HG03439 (cell line): ENCODE measurements at regions not wholly inside any gene's neighbourhood (a gene's known extent, or its start where the extent isn't known, plus 50 kb on each side); places are given as distances from the start of the nearest gene placed in this dataset.
A peak's percentile ranks its signal among the peaks of the same experiment; 100 is the strongest.

Experiments used
- ATAC-seq: cut with Tn5 transposase; IDR thresholded peaks from one replicate; pipeline ENCODE4 v1.9.1; 2021; ENCODE audit warnings: mild to moderate bottlenecking, moderate library complexity; ENCODE audit not compliant: unreplicated experiment

DNA sequence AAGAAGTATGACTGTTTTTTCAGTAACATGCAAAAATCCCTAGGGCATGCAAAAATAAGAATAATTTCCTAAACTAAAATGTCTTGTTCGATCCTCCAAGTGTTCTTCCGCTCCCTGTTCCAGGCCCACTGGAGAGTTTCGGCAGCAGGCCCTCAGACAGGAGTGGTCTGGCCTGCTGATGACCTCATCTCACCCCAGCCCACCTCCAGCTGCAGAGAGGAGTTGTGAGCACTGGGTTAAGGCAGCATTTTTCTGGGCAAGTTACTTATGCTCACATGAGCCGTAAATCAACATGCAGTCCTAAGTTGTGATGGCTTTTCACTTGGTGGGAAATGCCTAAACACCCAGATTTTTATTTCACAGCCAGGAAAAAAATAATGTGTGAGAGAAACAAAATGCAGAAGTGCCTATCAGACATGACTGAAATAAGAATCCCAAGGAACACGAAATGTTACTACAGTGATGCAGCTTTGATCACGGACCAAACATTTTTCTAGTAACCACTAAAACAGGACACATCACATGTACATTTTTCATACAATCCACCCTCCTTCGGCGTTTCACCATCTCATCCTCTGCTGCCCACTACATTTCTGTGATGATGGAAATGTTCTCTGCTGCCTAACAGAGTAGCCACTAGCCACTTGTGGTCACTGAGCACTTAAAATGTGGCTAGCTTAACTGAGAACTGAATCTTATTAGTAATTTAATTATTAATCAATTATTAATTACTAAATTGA is 153.3 kb upstream of the TBL1X start:
- ATAC-seq: no peak

DNA sequence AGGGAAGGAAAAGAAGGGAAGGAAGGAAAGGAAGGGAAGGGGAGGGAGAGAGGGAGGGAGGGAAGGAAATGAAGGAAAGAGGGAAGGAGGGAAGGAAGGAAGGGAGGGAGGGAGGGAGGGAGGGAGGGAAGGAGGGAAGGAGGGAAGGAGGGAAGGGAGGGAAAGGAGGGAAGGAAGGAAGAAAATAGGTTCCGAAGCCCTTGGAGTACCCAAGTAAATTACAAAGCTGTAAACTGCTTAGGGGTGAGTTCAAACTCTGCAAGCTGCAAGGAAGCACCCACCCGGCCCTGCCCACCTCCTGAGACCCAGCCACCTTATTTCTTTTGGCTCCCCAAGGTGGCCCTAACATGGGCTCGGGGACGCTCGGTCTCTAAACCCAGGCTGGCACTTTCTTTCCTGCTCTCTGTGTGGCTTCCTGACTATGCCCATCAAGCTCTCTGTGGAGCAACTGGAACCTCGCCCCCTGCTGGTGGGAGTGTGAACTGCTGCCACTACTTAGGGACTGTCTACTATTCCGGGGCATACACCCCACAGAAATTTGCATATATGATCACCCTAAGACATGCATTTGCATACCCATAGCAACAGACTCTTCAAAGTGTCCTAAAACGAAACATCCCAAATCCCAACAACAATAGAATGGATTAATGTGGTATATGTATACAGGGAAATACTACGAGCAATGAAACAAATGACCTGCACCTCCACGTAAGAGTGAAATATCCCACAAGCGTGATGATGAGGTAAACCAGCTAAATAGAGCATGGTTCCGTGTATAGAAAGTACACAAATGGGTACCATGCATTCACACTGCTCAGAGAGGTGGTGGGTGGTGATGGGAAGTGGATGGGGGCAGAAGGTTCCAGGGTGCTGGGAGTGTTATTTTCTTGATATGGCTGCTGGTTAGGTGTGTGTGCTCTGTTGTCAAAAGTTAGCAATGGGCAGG is 151.7 kb upstream of the TBL1X start:
- peak; percentile 85 for ATAC-seq

DNA sequence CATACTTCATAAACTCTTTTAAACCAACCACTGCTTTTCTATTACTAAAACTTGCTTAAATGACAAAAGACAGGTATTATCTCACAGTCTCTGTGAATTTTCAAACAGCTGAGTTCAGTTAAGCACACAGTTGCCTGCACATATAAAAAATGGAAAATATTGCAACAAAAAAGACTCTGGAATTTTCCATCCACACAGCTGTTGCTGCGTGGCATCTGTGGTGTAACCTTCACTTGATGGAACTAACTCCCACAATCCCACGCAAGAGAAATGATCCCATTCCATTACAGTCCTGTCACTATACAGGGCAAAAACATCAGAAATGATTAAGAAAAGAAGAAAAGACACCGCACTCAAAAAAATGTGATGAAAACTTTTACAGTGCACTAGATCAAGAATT is 149.8 kb upstream of the TBL1X start:
- ATAC-seq: no peak

DNA sequence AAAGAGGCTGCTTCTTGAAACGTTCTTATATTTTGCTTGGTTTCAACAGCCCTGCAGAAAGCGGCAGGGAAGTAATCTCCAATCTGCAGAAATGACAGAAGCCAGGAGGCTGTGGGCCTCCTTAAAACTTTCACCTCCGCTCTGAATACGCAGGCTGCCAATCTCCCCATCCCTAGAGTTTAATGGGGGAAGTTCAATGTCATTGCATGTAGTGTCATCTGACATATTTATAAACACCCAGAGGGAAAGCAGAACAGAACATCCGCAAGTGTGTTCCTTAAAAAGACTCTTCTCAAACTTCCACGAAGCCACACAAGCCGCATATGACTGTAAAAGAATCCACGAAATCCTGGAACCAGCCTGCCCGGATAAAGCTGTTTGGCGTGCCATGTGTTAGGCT is 148.8 kb upstream of the TBL1X start:
- no peak for ATAC-seq

DNA sequence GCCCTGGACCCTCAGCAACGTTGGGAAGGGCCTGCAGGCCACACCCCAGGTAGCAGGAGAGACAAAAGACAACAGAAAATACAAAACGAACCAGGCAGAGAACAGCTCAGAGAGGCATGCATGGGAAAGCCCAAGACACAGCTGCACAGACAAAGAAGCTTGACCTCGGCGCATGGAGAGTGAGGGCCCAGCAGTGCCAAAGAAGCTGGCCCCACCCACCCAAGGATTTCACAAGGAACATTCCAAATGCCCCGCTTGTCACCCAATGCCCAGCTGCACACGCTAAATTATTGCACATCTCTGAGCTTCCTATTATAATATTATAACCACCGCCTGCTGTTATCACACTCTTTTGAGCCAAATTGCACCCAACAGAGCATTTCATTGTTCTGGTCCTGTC is 147.7 kb upstream of the TBL1X start:
- no peak for ATAC-seq

DNA sequence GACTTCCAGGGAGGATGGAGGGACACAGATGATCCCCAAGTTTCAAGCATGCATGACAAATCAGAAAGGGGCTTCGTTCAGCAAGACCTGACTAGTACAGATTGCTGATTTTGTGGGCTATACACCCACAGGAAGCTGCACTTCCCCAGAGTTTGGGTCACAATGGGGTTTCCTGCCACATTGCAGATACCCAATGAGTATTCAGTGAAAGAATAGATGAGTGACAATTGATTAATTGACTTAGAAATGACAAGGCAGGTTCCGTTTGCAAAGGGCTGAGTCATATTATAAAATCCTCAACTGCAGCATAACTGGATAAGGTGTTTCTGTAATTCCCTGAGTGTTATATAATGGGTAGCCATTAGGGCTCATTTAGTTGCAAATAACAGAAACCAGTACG is 146.6 kb upstream of the TBL1X start:
- no peak for ATAC-seq

DNA sequence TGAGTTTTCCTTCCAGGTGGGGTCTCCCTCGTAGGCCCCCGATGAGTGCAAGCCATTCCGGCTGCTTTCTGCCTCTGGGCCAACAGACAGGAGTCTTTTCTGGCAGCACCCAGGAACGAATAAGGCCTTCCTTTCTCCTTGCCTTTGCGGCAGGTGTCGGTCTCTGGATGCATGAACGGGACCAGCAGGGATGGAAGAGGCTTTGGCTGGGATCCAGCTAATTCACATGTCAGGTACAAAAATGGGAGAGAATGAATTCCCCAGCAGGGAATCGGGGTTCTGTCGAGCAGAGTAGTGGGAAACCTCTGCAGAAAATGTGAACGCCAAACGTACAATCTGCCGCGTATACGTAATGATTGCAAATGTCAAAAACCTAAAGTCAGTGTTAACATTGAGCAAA is 146.1 kb upstream of the TBL1X start:
- no peak for ATAC-seq

DNA sequence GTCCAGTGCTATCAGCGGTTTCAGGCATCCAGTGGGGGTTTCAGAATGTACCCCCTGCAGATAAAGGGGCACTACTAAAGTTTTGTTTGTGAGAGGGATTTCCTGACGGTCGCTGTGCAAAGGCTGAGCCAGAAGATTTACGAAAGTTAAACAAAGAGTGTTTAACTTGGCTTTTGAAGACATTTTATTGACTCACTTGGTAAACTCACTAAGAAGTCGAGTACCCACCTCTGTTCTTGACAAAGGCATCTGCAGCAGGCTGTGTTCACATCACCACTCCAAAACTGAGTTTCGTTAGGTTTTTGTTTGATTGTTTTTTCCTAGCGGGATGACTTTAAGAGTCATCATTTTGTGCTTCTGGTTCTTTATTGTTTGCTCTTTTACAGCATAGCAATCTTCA is 143.9 kb upstream of the TBL1X start:
- ATAC-seq: no peak

DNA sequence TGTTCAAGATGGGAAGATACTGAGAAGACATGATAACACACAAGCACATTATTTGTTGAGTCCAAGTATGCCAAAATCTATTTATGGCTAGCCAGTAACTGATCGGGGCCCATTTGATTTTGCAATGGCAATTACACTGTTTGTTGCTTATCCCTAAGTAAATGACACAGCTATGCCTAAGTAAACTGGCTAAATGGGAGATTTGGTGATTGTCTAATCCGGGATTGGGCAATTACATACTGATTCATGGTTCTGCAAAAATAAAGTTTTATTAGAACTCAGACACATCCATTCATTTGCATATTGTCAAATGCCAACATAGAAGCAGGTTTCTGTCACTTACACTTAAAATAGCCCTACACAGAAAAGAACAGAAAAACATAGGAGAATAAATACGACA is 140.2 kb upstream of the TBL1X start:
- ATAC-seq: no peak

DNA sequence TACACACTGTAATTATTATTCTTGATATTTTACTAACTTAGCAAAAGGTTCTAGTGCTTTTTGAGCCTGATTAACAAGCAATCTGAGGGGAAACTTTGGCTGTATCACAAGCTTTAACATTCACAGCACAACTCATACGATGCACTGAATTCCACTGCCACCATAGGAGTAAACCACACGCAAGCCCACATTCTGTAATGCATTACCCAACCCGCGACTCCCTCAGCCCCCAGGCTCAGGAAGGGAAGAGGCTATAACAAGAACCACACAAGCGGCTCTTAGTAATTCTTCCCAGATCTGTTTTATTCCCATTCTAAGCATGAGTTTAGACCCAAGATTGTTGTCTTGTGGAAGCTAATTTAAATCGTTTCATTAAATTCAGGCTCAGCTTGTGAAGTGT is 138.5 kb upstream of the TBL1X start:
- no peak for ATAC-seq

DNA sequence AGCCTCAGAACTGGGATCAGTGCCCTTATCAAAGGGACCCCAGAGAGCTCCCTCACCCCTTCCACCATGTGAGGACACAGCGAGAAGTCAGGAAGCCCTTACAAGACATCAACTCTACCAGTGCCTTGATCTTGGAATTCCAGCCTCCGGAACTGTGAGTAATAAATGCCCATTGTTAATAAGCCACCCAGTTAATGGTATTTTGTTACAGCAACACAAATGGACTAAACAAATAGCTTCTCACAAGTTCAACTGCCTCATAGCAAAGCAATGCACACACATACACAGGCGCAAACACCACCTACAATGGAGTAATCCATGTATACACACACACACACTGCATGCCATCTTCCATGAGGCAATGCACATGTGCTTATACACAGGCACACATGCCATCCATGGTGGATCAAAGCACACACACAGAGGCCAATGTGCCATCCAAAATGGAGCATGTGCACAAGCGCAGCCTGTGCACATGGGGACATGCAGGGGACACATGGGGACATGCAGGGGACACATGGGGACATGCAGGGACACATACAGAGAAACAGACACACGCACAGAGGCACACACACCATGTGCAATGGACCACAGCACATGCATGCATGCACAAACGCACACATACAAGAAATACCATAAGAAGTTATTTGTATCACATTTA is 137.6 kb upstream of the TBL1X start:
- ATAC-seq: no peak

DNA sequence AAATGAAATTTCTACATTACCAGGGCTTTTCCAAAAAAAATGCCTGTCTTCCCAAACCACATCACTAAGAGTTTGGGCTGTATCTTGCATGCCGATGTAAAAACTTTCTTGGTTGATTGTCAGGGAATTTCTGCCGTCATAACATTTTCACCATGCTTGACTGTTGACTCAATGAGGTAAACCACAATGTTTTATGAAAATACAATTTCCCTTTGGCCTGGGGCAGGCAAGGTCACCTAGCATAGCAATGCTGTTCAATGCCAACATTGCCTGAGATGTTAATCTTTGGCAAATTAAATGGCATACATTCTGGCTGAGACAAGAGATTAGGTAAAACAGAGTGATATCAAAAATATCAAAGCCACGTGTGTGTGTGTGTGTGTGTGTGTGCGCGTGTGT is 137.1 kb upstream of the TBL1X start:
- no peak for ATAC-seq

DNA sequence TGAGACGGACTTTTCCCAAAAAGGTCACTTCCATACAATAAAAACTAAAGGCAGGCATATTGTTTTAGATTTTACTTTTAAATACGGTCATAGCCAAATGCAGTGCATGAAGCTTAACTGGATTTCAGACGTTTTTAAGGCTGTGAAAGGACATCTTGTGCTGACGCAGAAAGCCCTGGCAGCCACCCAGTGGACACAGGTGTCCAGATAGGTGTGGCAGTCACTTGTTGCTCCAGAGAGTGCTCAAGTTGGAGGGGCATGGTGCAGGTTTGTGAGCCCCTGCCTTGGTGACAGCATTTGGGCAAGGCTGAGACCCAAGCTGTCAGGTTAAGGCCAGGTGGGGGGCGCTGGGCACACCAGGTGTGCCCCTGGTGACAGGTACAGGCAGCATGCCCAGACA is 135.8 kb upstream of the TBL1X start:
- ATAC-seq: no peak

DNA sequence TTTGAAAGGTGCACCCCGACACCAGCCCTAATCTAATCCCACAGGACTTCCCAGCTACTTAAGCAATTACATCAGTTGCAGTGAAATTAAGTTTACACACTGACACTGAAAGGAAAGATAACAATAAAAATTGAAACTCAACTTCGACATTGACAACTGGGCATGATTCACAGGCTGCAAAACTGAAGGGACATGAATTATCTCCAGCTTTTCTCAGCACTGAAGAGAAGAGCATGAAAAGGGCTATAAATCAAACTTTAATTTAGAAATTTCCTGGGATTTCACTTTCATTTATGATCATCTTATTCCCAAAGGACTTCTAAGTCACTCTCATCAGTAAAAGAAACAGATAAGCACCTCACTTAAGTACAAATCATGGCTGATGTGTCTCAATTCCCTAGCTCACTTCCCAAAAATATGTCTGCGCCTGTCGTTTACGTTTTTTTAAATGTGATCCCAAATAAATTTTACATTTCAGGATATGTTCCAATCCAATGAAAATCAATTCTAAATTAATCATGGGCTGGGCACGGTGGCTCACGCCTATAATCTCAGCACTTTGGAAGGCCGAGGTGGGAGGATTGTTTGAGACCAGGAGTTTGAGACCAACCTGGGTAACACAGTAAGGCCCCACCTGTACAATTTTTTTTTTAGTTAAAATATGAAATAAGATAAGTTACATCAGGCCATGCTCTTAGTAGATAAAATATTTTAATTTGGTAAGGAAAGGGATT is 134.4 kb upstream of the TBL1X start:
- no peak for ATAC-seq

DNA sequence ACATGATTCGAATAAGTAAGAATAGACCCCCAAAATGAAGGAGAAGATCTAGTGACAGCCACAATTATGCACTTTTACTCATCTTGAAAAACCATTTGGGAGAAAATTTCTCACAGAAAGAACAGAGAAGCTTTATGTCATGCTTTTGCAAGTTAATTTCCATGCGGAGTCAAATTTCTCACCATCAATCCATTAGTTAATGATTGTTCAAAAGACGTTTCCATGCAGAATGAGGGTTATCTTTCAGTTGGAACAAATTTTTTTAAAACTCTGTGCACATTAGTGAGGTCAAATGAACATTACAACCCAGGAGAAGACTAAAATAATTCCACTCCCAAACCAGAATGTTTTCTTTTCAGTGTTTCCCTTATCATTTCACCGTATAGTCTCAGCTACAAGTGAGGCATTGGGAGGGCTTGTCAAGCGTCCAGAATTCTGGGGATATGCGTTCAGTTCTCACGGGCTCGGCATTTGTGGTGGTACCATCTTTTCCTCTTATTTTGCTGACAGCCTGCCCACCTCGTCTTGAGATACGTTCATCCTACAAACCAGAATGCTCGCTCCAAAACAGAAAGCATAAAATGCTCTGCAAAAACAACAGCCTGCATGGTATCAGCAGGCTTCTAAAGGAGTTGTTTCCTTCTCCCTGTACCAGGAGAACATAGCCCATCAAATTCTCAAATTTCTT is 130.8 kb upstream of the TBL1X start:
- no peak for ATAC-seq

DNA sequence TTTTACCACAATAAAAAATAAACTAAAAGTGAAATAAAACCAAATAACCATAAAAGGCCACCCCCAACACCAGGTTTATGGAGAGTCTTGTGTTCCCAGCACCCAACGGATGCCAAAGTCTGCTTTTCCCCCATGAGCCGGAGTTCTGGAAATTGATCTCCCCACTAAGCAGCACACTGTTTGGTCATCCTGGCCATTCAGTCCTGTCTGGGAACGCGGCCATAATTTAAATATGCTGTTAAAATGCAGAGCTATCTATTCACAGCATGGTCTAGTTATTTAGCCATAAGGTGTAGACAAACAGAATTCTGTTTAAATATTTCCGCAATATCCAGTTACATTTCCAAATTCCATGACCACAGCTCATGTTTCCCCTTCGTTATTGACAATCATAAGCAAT is 129.6 kb upstream of the TBL1X start:
- ATAC-seq: no peak

DNA sequence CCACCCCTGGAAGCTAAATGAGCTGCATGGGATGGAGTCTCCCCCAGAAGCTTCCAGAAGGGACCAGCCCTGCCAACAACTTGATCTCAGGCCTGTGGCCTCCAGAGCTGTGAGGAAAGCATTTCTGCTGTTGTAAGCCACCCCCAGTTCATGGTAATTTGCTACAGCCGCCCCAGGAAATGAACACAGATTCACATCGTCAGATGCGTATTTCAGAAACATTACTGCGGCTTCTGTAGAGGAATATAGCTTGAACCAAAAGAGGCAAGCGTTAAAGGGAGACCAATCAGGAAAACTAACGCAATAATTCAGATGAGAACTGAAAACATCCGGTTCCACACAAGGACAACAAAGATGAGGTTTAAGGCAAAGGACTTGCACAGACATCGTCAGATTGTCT is 128.4 kb upstream of the TBL1X start:
- ATAC-seq: no peak

DNA sequence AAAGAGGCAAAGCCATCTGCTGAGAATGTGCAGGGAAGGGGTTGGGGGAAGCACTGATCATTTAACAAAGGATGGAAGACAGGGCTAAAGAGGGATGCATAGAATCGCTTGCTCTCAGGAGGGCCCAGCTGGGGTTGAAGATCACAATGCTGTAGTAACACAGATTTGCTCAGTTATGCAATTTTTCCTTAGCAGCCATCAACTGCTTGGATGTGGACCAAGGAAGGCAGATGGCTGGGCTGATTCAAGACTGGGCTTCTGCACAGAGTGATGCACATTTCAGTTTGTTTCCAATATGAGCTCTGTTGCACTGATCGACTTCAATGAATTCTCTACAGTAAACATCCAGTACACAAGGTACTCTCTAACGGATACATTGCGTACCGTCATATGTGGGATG is 127.8 kb upstream of the TBL1X start:
- no peak for ATAC-seq

DNA sequence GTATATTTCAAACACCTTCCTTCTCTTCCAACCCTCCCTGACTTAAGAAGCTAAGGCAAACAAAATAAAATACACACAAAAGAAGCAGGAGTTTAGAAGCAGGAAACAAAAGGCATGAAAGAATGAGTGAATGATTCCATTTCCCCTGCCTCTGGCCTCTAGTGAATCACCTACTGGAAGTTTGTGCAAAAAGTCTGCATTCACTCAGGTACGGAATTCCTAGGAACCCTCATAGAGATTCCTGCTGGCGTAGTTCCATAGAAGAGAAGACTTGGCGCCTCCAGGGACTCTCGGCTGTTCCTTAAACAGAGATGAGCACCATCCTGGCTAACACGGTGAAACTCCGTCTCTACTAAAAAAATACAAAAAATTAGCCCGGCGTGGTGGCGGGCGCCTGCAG is 125.9 kb upstream of the TBL1X start:
- no peak for ATAC-seq
